Left lung (tissue), 4 donors: ENCODE measurements at regions not wholly inside any gene's neighbourhood (a gene's known extent, or its start where the extent isn't known, plus 50 kb on each side); places are given as distances from the start of the nearest gene placed in this dataset.

ENCODE experiments used
- ATAC-seq: fragments of 200-7000 bp; cut with Tn5 transposase; one replicate; pipeline ENCODE4 v1.9.1; 2020; ENCODE audit warnings: moderate library complexity
- DNase-seq, 4 donors: peaks; one replicate each; pipeline ENCODE4 v3.0.0-alpha.2; 2013 to 2020
- H3K27ac ChIP-seq, 2 donors: fragments of 200-600 bp; sonication (generic) in 1 of 2; one replicate each; pipeline versions ENCODE4 v1.5.0 to v1.8.0; 2020 to 2021
- H3K27me3 ChIP-seq, 2 donors: fragments of 200-600 bp; sonication (generic) in 1 of 2; one replicate each; pipeline versions ENCODE4 v1.5.0 to v1.8.0; 2020 to 2021
- H3K36me3 ChIP-seq, 2 donors: fragments of 200-600 bp; sonication (generic) in 1 of 2; one replicate each; pipeline versions ENCODE4 v1.5.0 to v1.8.0; 2020 to 2021
- H3K4me1 ChIP-seq, 2 donors: fragments of 200-600 bp; one replicate each; pipeline ENCODE4 v1.8.0; 2021
- H3K4me3 ChIP-seq, 2 donors: fragments of 200-600 bp; sonication (generic) in 1 of 2; one replicate each; pipeline versions ENCODE4 v1.5.0 to v1.8.0; 2020 to 2021; ENCODE audit warnings: mild to moderate bottlenecking in 1 of 2
- H3K9me3 ChIP-seq, 2 donors: fragments of 200-600 bp; sonication (generic) in 1 of 2; one replicate each; pipeline versions ENCODE4 v1.5.0 to v1.8.0; 2020 to 2021
- intact Hi-C, 2 donors: fragments of 100-400 bp; cut with DNase I; formaldehyde crosslinking; loops; one replicate each; pipeline versions ENCODE4 v1.11.2 to v1.14.2; 2022
- TF ChIP-seq, protein P1 (sequence below), 2 donors: fragments of 200-600 bp; sonication (generic) in 1 of 2; IDR thresholded peaks; one replicate each; pipeline versions ENCODE4 v1.5.0 to v1.8.0; 2021; ENCODE audit warnings: antibody characterized with exemption in 2 of 2
- donor health status: DM: no; HTN: yes; CAD: no.
- donor health status: DM: no; HTN: no; CAD: no.

DNA sequence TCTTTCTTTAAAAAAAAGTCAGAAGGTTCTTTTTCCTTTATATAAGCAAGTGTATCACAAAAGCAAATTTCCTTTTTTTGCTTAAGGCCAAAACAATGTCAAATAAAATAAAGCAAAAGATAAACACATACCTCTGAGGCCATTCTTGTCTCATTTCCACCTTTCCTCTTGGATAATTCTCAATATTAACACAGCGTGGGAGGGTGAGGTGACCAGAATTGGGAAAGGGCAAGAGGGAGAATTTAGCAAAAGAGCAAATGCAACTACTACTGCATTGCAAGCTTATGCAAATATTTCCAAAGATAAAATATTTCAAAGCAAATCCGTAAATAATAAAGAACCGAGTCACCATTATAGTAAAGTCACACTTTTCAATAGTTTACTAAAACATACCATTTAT, 153.4 kb upstream of the PSMD7 start:
- DNase-seq, result no peak
- no peak for ATAC-seq
- H3K27ac ChIP-seq, result no peak overlapping the region
- TF ChIP-seq, protein P1, sequence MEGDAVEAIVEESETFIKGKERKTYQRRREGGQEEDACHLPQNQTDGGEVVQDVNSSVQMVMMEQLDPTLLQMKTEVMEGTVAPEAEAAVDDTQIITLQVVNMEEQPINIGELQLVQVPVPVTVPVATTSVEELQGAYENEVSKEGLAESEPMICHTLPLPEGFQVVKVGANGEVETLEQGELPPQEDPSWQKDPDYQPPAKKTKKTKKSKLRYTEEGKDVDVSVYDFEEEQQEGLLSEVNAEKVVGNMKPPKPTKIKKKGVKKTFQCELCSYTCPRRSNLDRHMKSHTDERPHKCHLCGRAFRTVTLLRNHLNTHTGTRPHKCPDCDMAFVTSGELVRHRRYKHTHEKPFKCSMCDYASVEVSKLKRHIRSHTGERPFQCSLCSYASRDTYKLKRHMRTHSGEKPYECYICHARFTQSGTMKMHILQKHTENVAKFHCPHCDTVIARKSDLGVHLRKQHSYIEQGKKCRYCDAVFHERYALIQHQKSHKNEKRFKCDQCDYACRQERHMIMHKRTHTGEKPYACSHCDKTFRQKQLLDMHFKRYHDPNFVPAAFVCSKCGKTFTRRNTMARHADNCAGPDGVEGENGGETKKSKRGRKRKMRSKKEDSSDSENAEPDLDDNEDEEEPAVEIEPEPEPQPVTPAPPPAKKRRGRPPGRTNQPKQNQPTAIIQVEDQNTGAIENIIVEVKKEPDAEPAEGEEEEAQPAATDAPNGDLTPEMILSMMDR (IDR thresholded peaks at IDR 0.05), result no peak
- intact Hi-C loops, result no loop called here
- peaks cover 0 to 14% of the 10 kb centered on the region in 2 donors for H3K9me3 ChIP-seq
- H3K27me3 ChIP-seq, result no peaks in the 10 kb centered on the region
- no peak overlapping the region for H3K4me3 ChIP-seq
- no peaks in the 10 kb centered on the region for H3K36me3 ChIP-seq
- H3K4me1 ChIP-seq, result no peaks in the 10 kb centered on the region

DNA sequence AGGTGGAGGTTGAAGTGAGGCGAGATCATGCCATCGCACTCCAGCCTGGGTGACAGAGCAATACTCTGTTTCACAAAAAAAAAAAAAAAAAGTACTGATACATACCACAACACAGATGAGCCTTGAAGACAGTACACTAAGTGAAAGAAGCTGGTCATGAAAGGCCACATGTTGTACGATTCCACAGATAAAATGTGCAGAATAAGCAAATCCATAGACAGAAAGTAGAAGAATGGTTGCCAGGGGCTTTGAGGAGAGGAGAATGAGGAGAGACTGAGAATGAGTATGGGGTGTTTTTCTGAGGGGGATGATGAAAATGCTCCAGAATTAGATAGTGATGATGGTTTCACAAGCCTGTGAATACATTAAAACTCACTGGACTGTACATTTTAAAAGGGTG, 155.6 kb upstream of the PSMD7 start:
- H3K36me3 ChIP-seq, result no peaks in the 10 kb centered on the region
- intact Hi-C loops, result no loop called here
- no peaks in the 10 kb centered on the region for H3K27me3 ChIP-seq
- TF ChIP-seq, protein P1 (IDR thresholded peaks at IDR 0.05), result no peak
- no peak for ATAC-seq
- no peak overlapping the region for H3K4me3 ChIP-seq
- no peak overlapping the region for H3K27ac ChIP-seq
- H3K4me1 ChIP-seq, result no peaks in the 10 kb centered on the region
- DNase-seq, result no peak
- H3K9me3 ChIP-seq, result peaks cover 0 to 14% of the 10 kb centered on the region in 2 donors

DNA sequence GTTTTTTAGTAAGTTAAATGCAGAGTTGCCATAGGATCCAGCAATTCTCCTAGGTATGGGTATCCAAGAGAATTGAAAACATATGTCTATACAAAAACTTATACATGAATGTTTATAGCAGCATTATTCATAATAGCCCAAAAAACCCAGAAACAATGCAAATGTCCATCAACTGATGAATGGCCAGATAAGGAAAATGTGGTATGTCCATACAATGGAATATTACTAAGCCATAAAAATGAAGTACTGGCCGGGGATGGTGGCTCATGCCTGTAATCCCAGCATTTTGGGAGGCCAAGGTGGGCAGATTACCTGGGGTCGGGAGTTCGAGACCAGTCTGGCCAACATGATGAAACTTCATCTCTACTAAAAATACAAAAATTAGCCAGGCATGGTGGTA, 156.1 kb upstream of the PSMD7 start:
- ATAC-seq (no peak), DNase-seq (no peak)
- TF ChIP-seq, protein P1 (IDR thresholded peaks at IDR 0.05), result no peak
- Histone ChIP-seq H3K36me3 (no peaks in the 10 kb centered on the region), H3K27me3 (no peaks in the 10 kb centered on the region), H3K27ac (no peak overlapping the region), H3K4me1 (no peaks in the 10 kb centered on the region), H3K4me3 (no peak overlapping the region), H3K9me3 (peaks cover 0 to 14% of the 10 kb centered on the region in 2 donors)
- intact Hi-C loops, result no loop called here

DNA sequence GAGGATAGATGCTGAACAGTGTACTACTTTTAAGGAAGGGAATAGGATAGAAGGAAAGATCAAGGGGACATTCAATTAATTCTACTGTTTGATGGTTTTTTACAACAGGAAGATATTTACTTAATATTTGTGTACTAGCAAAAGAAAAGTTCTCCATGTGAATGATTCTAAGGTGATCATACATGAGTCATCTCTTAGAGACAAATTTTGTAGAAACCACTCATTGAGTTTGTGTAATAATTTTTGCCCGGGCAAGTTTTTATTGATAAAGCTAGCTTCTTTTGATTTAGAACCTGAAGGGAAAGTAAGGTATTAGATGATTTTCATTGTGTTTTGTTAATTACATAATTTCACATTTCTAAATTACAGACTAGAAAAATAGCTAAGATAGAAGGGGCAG, 172.8 kb upstream of the PSMD7 start:
- Histone ChIP-seq H3K27ac (no peak overlapping the region), H3K27me3 (no peaks in the 10 kb centered on the region), H3K9me3 (peaks cover 0 to 21% of the 10 kb centered on the region in 2 donors), H3K36me3 (no peaks in the 10 kb centered on the region), H3K4me1 (no peaks in the 10 kb centered on the region), H3K4me3 (no peak overlapping the region)
- intact Hi-C loops, result no loop called here
- TF ChIP-seq, protein P1 (IDR thresholded peaks at IDR 0.05), result no peak
- no peak for DNase-seq
- ATAC-seq, result no peak

DNA sequence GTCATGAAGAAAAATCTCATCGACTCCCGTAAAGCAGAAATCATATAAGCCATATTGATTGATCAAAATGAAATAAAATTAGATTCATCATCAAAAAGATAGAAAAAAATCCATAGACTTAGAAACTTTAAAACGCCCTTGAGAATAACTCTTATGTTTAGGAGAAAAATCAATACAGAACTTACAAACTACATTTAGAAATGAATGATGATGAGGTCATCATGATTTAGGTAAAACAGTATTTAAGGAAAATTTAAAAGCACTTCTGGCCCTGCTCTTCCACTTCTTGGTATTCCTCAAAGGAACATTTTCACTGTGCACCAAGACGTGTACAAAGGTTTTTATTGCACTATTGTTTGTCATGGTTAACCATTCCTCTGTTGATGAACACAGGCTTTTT, 173.4 kb upstream of the PSMD7 start:
- intact Hi-C loops, result no loop called here
- Histone ChIP-seq H3K4me1 (no peaks in the 10 kb centered on the region), H3K36me3 (no peaks in the 10 kb centered on the region), H3K27ac (no peak overlapping the region), H3K27me3 (no peaks in the 10 kb centered on the region), H3K4me3 (no peak overlapping the region), H3K9me3 (peaks cover 0 to 21% of the 10 kb centered on the region in 2 donors)
- no peak for DNase-seq
- no peak for ATAC-seq
- TF ChIP-seq, protein P1 (IDR thresholded peaks at IDR 0.05), result no peak
